NT2/D1 (cell line): ENCODE measurements at regions not wholly inside any gene's neighbourhood (a gene's known extent, or its start where the extent isn't known, plus 50 kb on each side); places are given as distances from the start of the nearest gene placed in this dataset.

Experiments
- SUZ12 ChIP-seq: IDR thresholded peaks from 2 replicates; pipeline ENCODE4 v1.6.1; 2011; ENCODE audit not compliant: insufficient read length, insufficient read depth; ENCODE audit errors: extremely low read depth
- ZNF274 ChIP-seq: IDR thresholded peaks from 2 replicates; pipeline ENCODE4 v1.6.1; 2011; ENCODE audit warnings: mild to moderate bottlenecking, low read depth, low read length

DNA sequence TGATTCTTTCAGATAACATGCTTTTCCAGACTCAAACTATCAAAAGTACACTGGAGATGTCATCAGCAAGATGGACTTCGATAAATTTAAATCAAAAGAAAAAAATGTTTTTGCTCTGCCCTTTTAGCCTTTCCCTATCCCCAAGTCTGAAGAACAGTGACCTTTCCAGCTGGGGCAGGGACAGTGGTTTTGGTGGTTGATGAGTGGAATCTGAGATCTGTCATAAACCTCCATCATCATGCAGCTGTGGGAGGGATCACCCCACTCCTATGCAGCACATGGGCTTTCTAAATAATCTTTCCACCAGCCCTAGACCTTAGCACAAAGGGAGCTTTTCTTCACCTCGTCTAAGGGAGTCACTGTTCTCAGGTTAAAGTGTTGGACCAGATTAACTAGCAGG is 869.5 kb upstream of the SOX9 start:
- TF ChIP-seq ZNF274 (no peak), SUZ12 (no peak)
